ENCODE measurements at regions not wholly inside any gene's neighbourhood (a gene's known extent, or its start where the extent isn't known, plus 50 kb on each side); places are given as distances from the start of the nearest gene placed in this dataset.

DNA sequence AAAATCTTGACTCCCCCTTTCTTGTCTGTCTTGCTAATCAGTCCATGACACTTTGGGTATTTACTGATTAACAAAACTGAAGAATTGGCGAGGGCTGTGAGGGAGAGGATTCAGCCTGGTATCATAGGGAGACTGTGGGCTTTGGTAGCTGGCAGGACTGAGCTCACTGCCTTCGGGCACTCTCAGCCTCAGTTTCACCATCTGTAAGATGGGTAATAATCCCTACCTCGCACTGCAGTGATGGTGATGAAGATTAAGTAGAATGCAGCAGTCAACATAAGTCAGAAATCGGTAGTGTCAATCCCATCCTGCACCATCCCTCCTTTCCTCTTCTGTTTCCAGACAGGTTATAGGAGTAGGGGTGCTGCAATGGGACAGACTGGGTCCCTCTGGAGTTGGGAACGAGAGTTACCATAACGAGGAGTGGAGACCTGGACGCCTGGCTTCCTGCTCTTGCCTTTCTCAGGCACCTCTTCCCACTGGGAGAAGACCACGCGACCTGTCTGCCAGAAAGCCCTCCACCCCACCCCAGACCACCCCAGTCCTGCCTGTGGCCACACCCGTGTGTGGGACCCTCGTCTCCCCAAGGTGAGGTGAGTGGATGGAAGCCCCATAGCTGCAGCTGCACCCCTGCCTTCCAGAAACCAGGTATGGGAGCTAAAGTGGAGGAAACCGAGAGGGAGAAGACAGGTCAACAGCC is 99.1 kb downstream of the SNX5 start:
- TF ChIP-seq CTCF (IDR thresholded peaks at IDR 0.05; ENCODE audit: low read depth, low read length, missing control alignments) = no peak
- DNase-seq (ENCODE audit: low read depth) = no peak
- in situ Hi-C loops (cut with HindIII; ENCODE audit: low sequenced_read_pairs) = no loop called here
- no peak overlapping the region for H3K4me3 ChIP-seq (ENCODE audit: low read depth, low read length)

- TF ChIP-seq CTCF (IDR thresholded peaks at IDR 0.05; ENCODE audit: low read depth, low read length, missing control alignments) = no peak
- DNase-seq (ENCODE audit: low read depth) = no peak
- in situ Hi-C loops (cut with HindIII; ENCODE audit: low sequenced_read_pairs) = no loop called here
- no peak overlapping the region for H3K4me3 ChIP-seq (ENCODE audit: low read depth, low read length)
These were observed 99.8 kb downstream of the SNX5 start for GRCh38 chr20:17868700-17869231.

DNA sequence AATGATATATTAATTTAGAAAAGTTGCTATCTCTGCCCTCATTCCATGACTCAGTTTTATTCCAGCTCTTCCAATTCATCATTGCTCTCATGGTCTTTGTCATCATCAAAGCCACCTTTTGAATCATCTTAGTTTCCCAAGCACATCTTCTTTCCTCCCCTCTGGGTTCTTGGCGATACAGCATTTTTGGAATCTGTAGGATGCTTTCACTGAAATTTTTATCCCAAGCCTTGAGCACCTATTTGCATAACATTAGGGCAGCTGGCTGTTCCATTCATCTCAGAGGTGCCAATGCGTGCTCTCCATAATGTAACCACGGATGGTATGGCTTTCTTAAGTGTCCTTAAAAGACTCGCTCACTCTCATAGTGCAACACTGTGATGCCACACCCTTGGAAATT is 100.4 kb downstream of the SNX5 start:
- DNase-seq (ENCODE audit: low read depth) = no peak
- in situ Hi-C loops (cut with HindIII; ENCODE audit: low sequenced_read_pairs) = no loop called here

DNA sequence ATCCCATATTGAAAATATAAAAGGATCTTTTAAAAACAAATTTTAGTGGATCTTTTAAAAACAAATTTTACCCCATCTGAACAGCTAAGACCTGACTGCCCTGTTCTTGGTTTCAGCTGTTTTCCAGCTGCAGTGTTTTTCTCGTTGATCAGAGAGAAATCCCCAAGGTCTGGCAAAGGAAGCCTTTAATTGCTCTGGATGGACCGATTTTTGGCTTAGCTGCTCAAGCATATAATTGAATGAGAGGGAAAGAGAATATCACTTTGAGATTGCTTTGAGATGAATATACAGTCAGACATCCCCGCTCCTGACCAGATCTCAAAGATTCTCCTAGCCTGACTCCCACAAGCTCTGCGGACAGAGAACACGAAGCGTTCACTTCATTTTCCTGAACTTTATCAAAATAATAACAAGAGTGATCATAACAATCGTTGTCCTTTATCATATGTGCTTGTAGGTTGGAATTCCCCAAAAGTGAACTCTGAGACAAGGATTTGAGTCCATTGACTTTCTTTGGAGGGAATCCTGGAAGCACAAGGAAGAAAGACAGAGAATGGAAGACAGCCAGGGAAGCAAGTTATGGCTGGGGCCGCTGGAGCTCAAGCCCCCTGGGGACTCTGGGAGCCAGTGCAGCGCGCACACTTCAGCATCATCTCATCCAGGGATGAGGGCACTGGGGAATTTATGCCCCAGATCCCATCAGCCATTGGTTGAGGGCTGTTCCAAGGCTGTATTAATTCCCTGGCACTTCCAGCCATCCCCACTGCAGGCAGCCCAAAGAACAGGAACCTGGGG is 101.3 kb downstream of the SNX5 start:
- in situ Hi-C loops (cut with HindIII; ENCODE audit: low sequenced_read_pairs) = no loop called here
- DNase-seq (ENCODE audit: low read depth) = no peak
- H3K4me3 ChIP-seq (ENCODE audit: low read depth, low read length) = no peak overlapping the region
- no peak for TF ChIP-seq CTCF (IDR thresholded peaks at IDR 0.05; ENCODE audit: low read depth, low read length, missing control alignments)

More for the DNA sequence above, 100.4 kb downstream of the SNX5 start:
- H3K4me3 ChIP-seq (ENCODE audit: low read depth, low read length) = no peak overlapping the region
- TF ChIP-seq CTCF (IDR thresholded peaks at IDR 0.05; ENCODE audit: low read depth, low read length, missing control alignments) = no peak

DNA sequence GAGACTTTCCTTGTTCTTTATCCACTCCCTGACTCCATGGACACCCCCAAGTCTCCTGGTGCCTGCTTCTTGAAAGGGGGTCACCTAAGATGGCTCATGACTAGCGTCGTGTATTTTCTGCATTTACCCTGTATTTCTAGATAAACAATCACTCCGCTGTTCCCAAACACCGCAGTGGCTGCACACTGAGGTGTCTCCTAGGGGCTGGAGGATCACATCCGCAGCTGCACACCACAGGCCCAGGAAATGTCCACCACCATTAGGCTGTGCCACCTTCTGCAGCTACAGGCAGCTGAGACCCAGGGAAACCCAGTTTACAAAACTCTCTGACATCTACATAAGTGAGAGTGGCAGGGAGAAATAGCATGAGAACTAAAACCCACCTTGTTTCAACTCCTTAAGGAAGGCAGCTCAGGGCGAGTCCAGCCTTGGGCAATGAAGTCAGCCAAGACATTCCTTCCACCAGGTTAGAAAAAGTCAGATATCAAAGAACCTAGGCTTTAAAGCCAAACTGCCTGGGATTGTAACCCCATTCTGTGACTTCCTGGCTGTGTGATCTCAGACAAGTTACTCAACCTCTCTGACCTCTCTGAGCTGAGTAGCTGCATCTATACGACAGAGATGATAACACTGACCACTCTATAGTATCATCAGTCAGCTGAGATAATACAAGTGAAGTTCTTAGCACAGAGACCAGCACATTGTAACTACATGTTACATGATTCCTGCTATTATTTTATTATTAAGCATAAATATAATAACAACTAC is 102.2 kb downstream of the SNX5 start:
- in situ Hi-C loops (cut with HindIII; ENCODE audit: low sequenced_read_pairs) = no loop called here
- H3K4me3 ChIP-seq (ENCODE audit: low read depth, low read length) = no peak overlapping the region
- DNase-seq (ENCODE audit: low read depth) = no peak
- TF ChIP-seq CTCF (IDR thresholded peaks at IDR 0.05; ENCODE audit: low read depth, low read length, missing control alignments) = no peak

GRCh38 chr20:17863577-17864292 is 104.9 kb downstream of the SNX5 start:
- no peak overlapping the region for H3K4me3 ChIP-seq (ENCODE audit: low read depth, low read length)
- in situ Hi-C loops (cut with HindIII; ENCODE audit: low sequenced_read_pairs) = no loop called here
- no peak for DNase-seq (ENCODE audit: low read depth)
- no peak for TF ChIP-seq CTCF (IDR thresholded peaks at IDR 0.05; ENCODE audit: low read depth, low read length, missing control alignments)
